ENCODE measurements at regions not wholly inside any gene's neighbourhood (a gene's known extent, or its start where the extent isn't known, plus 50 kb on each side); places are given as distances from the start of the nearest gene placed in this dataset.

DNA sequence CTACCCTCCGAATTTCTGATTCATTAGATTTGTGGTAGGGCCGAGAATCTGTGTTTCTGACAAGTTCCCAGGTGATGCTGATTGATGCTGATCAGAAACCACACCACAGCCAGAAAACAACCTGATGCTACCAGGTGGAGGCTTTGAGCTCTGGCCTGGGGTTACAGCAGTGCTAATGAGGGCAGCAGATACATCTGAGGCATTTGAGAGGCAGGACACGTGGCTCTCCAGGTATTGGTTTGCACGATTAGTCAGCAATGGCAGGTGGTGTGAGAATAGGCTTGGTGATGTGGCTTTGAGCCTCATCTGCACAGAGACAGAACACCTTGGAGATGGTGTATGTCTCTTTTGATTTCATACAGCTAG lies 78.8 kb upstream of the THBS1 start:
- no peaks in the 10 kb centered on the region for H3K79me2 ChIP-seq (ENCODE audit: insufficient read depth, low read length)
- H3K9me3 ChIP-seq (ENCODE audit: low read length) = no peaks in the 10 kb centered on the region
- no peaks in the 10 kb centered on the region for H3K9me2 ChIP-seq (ENCODE audit: low read depth, low read length)
- H4K20me1 ChIP-seq (ENCODE audit: insufficient read depth, low read length) = no peaks in the 10 kb centered on the region
- no peak overlapping the region for H3K4me3 ChIP-seq (ENCODE audit: low read depth, low read length, poor library complexity, severe bottlenecking)
- TF ChIP-seq, protein P1, sequence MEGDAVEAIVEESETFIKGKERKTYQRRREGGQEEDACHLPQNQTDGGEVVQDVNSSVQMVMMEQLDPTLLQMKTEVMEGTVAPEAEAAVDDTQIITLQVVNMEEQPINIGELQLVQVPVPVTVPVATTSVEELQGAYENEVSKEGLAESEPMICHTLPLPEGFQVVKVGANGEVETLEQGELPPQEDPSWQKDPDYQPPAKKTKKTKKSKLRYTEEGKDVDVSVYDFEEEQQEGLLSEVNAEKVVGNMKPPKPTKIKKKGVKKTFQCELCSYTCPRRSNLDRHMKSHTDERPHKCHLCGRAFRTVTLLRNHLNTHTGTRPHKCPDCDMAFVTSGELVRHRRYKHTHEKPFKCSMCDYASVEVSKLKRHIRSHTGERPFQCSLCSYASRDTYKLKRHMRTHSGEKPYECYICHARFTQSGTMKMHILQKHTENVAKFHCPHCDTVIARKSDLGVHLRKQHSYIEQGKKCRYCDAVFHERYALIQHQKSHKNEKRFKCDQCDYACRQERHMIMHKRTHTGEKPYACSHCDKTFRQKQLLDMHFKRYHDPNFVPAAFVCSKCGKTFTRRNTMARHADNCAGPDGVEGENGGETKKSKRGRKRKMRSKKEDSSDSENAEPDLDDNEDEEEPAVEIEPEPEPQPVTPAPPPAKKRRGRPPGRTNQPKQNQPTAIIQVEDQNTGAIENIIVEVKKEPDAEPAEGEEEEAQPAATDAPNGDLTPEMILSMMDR (IDR thresholded peaks at IDR 0.05; ENCODE audit: low read length) = no peak
- no peak for TF ChIP-seq EZH2 (IDR thresholded peaks at IDR 0.05; ENCODE audit: borderline replicate concordance, low read length)
- no peak overlapping the region for H3K9ac ChIP-seq (ENCODE audit: low read length)
- H2AFZ ChIP-seq (ENCODE audit: low read length) = no peak overlapping the region
- H3K27ac ChIP-seq (ENCODE audit: low read depth, low read length, poor library complexity, severe bottlenecking) = no peak overlapping the region
- no peaks in the 10 kb centered on the region for H3F3A ChIP-seq (ENCODE audit: insufficient read depth, low read length)
- no peak overlapping the region for H3K4me2 ChIP-seq (ENCODE audit: low read length)
- no peaks in the 10 kb centered on the region for H3K4me1 ChIP-seq (ENCODE audit: insufficient read depth, low read length, severe bottlenecking)
- H3K36me3 ChIP-seq (ENCODE audit: insufficient read depth, low read length) = no peaks in the 10 kb centered on the region
- no peaks in the 10 kb centered on the region for H3K27me3 ChIP-seq (ENCODE audit: insufficient read depth, low read length)

DNA sequence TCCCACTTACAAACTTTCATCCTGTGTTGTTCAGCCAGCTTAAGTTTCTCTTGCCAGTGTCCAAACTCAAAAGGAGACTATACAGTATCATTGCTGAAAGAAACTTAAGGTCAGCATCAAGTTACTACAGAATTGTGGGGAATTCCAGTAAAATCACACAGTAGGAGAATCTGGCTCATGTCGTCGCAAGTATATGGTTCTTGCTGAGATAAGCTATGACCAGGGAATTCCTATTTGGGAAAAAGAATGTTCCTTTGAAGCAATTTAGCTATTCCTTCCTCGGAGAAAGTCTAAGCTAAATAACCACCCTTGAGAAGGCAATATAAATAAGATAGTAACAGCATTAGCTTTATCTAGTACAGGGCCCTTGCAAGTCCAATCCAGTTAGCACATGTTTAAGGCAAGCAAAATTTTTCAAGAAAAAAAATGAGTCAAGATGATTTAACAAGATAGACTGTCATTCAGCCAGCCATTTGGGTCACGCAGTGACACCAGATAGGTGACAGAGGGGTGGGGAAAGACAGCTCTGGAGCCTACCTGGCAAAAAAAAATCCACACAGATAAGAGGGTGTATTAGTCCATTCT lies 78.2 kb upstream of the THBS1 start:
- no peak overlapping the region for H3K4me3 ChIP-seq (ENCODE audit: low read depth, low read length, poor library complexity, severe bottlenecking)
- H3K9me2 ChIP-seq (ENCODE audit: low read depth, low read length) = no peaks in the 10 kb centered on the region
- H4K20me1 ChIP-seq (ENCODE audit: insufficient read depth, low read length) = no peaks in the 10 kb centered on the region
- no peaks in the 10 kb centered on the region for H3K79me2 ChIP-seq (ENCODE audit: insufficient read depth, low read length)
- no peaks in the 10 kb centered on the region for H3F3A ChIP-seq (ENCODE audit: insufficient read depth, low read length)
- H3K4me2 ChIP-seq (ENCODE audit: low read length) = no peak overlapping the region
- TF ChIP-seq EZH2 (IDR thresholded peaks at IDR 0.05; ENCODE audit: borderline replicate concordance, low read length) = no peak
- TF ChIP-seq, protein P1 (IDR thresholded peaks at IDR 0.05; ENCODE audit: low read length) = no peak
- H3K9ac ChIP-seq (ENCODE audit: low read length) = no peak overlapping the region
- no peaks in the 10 kb centered on the region for H3K27me3 ChIP-seq (ENCODE audit: insufficient read depth, low read length)
- H3K4me1 ChIP-seq (ENCODE audit: insufficient read depth, low read length, severe bottlenecking) = no peaks in the 10 kb centered on the region
- no peak overlapping the region for H2AFZ ChIP-seq (ENCODE audit: low read length)
- no peak overlapping the region for H3K27ac ChIP-seq (ENCODE audit: low read depth, low read length, poor library complexity, severe bottlenecking)
- no peaks in the 10 kb centered on the region for H3K36me3 ChIP-seq (ENCODE audit: insufficient read depth, low read length)
- H3K9me3 ChIP-seq (ENCODE audit: low read length) = no peaks in the 10 kb centered on the region

DNA sequence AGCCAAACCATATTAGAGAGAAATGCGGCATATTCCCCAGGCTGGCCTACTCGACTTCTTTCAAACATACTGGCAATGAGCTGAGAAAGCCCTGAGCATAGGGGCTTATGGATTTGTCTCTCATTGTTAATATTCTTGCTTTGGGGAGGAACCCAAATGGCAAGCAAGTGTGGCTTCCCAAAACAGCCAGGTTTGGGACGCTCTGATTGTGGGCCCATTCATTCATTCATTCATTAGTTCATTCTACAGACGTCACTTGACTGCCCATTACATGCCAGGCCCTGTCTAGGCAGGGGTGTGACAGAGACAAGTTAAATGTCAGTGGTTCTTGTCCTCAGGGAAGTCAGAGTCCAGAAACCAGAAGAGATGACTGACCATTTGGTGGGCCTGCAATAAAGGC lies 77.4 kb upstream of the THBS1 start:
- Histone ChIP-seq H3F3A (ENCODE audit: insufficient read depth, low read length) (no peaks in the 10 kb centered on the region), H4K20me1 (ENCODE audit: insufficient read depth, low read length) (no peaks in the 10 kb centered on the region), H2AFZ (ENCODE audit: low read length) (no peak overlapping the region), H3K9me3 (ENCODE audit: low read length) (no peaks in the 10 kb centered on the region), H3K79me2 (ENCODE audit: insufficient read depth, low read length) (no peaks in the 10 kb centered on the region), H3K4me2 (ENCODE audit: low read length) (no peak overlapping the region), H3K9ac (ENCODE audit: low read length) (no peak overlapping the region), H3K27ac (ENCODE audit: low read depth, low read length, poor library complexity, severe bottlenecking) (no peak overlapping the region), H3K9me2 (ENCODE audit: low read depth, low read length) (no peaks in the 10 kb centered on the region), H3K4me3 (ENCODE audit: low read depth, low read length, poor library complexity, severe bottlenecking) (no peak overlapping the region), H3K36me3 (ENCODE audit: insufficient read depth, low read length) (no peaks in the 10 kb centered on the region), H3K4me1 (ENCODE audit: insufficient read depth, low read length, severe bottlenecking) (no peaks in the 10 kb centered on the region), H3K27me3 (ENCODE audit: insufficient read depth, low read length) (no peaks in the 10 kb centered on the region)
- TF ChIP-seq EZH2 (IDR thresholded peaks at IDR 0.05; ENCODE audit: borderline replicate concordance, low read length) = no peak
- TF ChIP-seq, protein P1 (IDR thresholded peaks at IDR 0.05; ENCODE audit: low read length) = no peak
